ENCODE measurements at regions not wholly inside any gene's neighbourhood (a gene's known extent, or its start where the extent isn't known, plus 50 kb on each side); places are given as distances from the start of the nearest gene placed in this dataset.

- TF ChIP-seq POLR2A (IDR thresholded peaks at IDR 0.05) (no peak), EP300 (IDR thresholded peaks at IDR 0.05) (no peak), CTCF (IDR thresholded peaks at IDR 0.05) (no peak), POLR2AphosphoS5 (IDR thresholded peaks at IDR 0.05) (no peak)
- Histone ChIP-seq H3K36me3 (no peaks in the 10 kb centered on the region), H3K27ac (no peak overlapping the region), H3K4me1 (no peaks in the 10 kb centered on the region), H3K27me3 (no peaks in the 10 kb centered on the region), H3K9me3 (no peaks in the 10 kb centered on the region), H3K4me3 (no peak overlapping the region)
- intact Hi-C loops (cut with DNase I; ENCODE audit: low total_unique reads), result no loop called here
- 64 to 83% (median 79%) methylated on average over 2 of the region's 2 CpGs for WGBS, 5 donors
- no peak for DNase-seq
Measured at GRCh38 chr4:42344749-42345148, 52.5 kb upstream of the SHISA3 start.

- no peaks in the 10 kb centered on the region for H3K4me1 ChIP-seq
- no peak for DNase-seq
- no peak overlapping the region for H3K4me3 ChIP-seq
- intact Hi-C loops (cut with DNase I; ENCODE audit: low total_unique reads), result no loop called here
- TF ChIP-seq POLR2A (IDR thresholded peaks at IDR 0.05) (no peak), EP300 (IDR thresholded peaks at IDR 0.05) (no peak)
- no peaks in the 10 kb centered on the region for H3K36me3 ChIP-seq
- no peaks in the 10 kb centered on the region for H3K9me3 ChIP-seq
- no peaks in the 10 kb centered on the region for H3K27me3 ChIP-seq
- H3K27ac ChIP-seq, result no peak overlapping the region
- 89 to 94% (median 93%) methylated on average over 21 to 29 of the region's 29 CpGs for WGBS, 5 donors
Measured at GRCh38 chr4:42345962-42346544, 51.2 kb upstream of the SHISA3 start.

GRCh38 chr4:42347076-42347475 lies 50.2 kb upstream of the SHISA3 start:
- DNase-seq, result no peak
- intact Hi-C loops (cut with DNase I; ENCODE audit: low total_unique reads), result no loop called here
- no peaks in the 10 kb centered on the region for H3K27me3 ChIP-seq
- no peaks in the 10 kb centered on the region for H3K4me1 ChIP-seq
- H3K27ac ChIP-seq, result no peak overlapping the region
- no peaks in the 10 kb centered on the region for H3K9me3 ChIP-seq
- no peak overlapping the region for H3K4me3 ChIP-seq
- 91 to 99% (median 96%) methylated on average over 5 to 10 of the region's 10 CpGs for WGBS, 5 donors
- H3K36me3 ChIP-seq, result no peaks in the 10 kb centered on the region
- TF ChIP-seq EP300 (IDR thresholded peaks at IDR 0.05) (no peak), CTCF (IDR thresholded peaks at IDR 0.05) (no peak), POLR2AphosphoS5 (IDR thresholded peaks at IDR 0.05) (no peak), POLR2A (IDR thresholded peaks at IDR 0.05) (no peak)
